ENCODE measurements at regions not wholly inside any gene's neighbourhood (a gene's known extent, or its start where the extent isn't known, plus 50 kb on each side); places are given as distances from the start of the nearest gene placed in this dataset.

DNA sequence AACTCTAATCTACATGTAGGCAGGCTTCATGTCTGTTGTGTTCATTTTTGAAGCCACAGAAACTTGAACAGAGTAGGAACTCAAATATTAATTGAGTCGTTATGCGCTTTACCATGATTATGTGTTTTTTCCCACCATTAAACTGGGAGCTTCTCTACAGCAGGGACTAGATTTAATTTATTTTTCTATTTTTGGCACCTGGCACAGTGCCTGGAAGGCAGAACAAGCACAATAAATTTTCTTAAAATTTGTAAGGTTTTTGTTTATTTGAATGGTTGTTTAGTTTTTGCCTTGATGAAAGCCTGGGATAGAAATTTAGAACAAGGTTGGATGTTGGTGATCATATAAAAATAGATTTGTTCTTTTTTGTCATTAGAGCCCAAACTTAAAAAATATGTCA lies 221.7 kb upstream of the PLEKHG7 start:
- Histone ChIP-seq H3K9me2 (ENCODE audit: insufficient read depth) (0 out of 2 replicates have a peak, but pooled peaks cover 5% of the 10 kb centered on the region), H3K4me3 (no peak overlapping the region), H4K20me1 (replicated peaks; ENCODE audit: insufficient read depth) (no peaks in the 10 kb centered on the region), H2AFZ (no peak overlapping the region), H3K79me2 (replicated peaks; ENCODE audit: insufficient read depth) (no peaks in the 10 kb centered on the region), H3K36me3 (ENCODE audit: insufficient read depth) (no peaks in the 10 kb centered on the region), H3K27me3 (ENCODE audit: insufficient read depth) (no peaks in the 10 kb centered on the region), H3K4me1 (ENCODE audit: insufficient read depth) (peaks cover 7% of the 10 kb centered on the region; the same call in 1 of the 2 replicates), H3K4me2 (no peak overlapping the region), H3K27ac (ENCODE audit: low read depth) (no peak overlapping the region), H3F3A (replicated peaks; ENCODE audit: low read depth) (no peaks in the 10 kb centered on the region)
- Mint-ChIP-seq H3K27me3 (ENCODE audit: insufficient read depth, low read depth, poor library complexity) (no peaks in the 10 kb centered on the region), H3K4me1 (peaks cover 14% of the 10 kb centered on the region), H3K27ac (no peak overlapping the region), H3K4me3 (no peak overlapping the region), H3K9me3 (no peaks in the 10 kb centered on the region), H3K36me3 (ENCODE audit: low read depth) (no peaks in the 10 kb centered on the region; the same call in 2 of the 3 replicates)
- TF ChIP-seq, protein P1, sequence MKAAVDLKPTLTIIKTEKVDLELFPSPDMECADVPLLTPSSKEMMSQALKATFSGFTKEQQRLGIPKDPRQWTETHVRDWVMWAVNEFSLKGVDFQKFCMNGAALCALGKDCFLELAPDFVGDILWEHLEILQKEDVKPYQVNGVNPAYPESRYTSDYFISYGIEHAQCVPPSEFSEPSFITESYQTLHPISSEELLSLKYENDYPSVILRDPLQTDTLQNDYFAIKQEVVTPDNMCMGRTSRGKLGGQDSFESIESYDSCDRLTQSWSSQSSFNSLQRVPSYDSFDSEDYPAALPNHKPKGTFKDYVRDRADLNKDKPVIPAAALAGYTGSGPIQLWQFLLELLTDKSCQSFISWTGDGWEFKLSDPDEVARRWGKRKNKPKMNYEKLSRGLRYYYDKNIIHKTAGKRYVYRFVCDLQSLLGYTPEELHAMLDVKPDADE (IDR thresholded peaks at IDR 0.05): no peak
- TF ChIP-seq CREB1 (CRISPR knock-in tag; IDR thresholded peaks at IDR 0.05; ENCODE audit: low read depth) (no peak), ZNF114 (CRISPR knock-in tag; IDR thresholded peaks at IDR 0.05) (no peak), POLR2AphosphoS5 (IDR thresholded peaks at IDR 0.05; ENCODE audit: low read depth) (no peak), EZH2phosphoT487 (IDR thresholded peaks at IDR 0.05; ENCODE audit: unreplicated experiment) (no peak), STAT1 (IDR thresholded peaks at IDR 0.05; ENCODE audit: unreplicated experiment) (no peak), NANOG (IDR thresholded peaks at IDR 0.05; ENCODE audit: borderline replicate concordance) (no peak), ZNF331 (CRISPR knock-in tag; IDR thresholded peaks at IDR 0.05; ENCODE audit: low read depth) (no peak), EZH2 (IDR thresholded peaks at IDR 0.05; ENCODE audit: low read depth, unreplicated experiment) (no peak), JUNB (IDR thresholded peaks at IDR 0.05; ENCODE audit: unreplicated experiment) (no peak)
- TF ChIP-seq, protein P2, sequence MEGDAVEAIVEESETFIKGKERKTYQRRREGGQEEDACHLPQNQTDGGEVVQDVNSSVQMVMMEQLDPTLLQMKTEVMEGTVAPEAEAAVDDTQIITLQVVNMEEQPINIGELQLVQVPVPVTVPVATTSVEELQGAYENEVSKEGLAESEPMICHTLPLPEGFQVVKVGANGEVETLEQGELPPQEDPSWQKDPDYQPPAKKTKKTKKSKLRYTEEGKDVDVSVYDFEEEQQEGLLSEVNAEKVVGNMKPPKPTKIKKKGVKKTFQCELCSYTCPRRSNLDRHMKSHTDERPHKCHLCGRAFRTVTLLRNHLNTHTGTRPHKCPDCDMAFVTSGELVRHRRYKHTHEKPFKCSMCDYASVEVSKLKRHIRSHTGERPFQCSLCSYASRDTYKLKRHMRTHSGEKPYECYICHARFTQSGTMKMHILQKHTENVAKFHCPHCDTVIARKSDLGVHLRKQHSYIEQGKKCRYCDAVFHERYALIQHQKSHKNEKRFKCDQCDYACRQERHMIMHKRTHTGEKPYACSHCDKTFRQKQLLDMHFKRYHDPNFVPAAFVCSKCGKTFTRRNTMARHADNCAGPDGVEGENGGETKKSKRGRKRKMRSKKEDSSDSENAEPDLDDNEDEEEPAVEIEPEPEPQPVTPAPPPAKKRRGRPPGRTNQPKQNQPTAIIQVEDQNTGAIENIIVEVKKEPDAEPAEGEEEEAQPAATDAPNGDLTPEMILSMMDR (conservative IDR thresholded peaks at IDR 0.05; ENCODE audit: low read depth in 2 of 2): no peak
- TF ChIP-seq, protein P3, sequence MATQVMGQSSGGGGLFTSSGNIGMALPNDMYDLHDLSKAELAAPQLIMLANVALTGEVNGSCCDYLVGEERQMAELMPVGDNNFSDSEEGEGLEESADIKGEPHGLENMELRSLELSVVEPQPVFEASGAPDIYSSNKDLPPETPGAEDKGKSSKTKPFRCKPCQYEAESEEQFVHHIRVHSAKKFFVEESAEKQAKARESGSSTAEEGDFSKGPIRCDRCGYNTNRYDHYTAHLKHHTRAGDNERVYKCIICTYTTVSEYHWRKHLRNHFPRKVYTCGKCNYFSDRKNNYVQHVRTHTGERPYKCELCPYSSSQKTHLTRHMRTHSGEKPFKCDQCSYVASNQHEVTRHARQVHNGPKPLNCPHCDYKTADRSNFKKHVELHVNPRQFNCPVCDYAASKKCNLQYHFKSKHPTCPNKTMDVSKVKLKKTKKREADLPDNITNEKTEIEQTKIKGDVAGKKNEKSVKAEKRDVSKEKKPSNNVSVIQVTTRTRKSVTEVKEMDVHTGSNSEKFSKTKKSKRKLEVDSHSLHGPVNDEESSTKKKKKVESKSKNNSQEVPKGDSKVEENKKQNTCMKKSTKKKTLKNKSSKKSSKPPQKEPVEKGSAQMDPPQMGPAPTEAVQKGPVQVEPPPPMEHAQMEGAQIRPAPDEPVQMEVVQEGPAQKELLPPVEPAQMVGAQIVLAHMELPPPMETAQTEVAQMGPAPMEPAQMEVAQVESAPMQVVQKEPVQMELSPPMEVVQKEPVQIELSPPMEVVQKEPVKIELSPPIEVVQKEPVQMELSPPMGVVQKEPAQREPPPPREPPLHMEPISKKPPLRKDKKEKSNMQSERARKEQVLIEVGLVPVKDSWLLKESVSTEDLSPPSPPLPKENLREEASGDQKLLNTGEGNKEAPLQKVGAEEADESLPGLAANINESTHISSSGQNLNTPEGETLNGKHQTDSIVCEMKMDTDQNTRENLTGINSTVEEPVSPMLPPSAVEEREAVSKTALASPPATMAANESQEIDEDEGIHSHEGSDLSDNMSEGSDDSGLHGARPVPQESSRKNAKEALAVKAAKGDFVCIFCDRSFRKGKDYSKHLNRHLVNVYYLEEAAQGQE (IDR thresholded peaks at IDR 0.05; ENCODE audit: unreplicated experiment): no peak
- TF ChIP-seq, protein P4, sequence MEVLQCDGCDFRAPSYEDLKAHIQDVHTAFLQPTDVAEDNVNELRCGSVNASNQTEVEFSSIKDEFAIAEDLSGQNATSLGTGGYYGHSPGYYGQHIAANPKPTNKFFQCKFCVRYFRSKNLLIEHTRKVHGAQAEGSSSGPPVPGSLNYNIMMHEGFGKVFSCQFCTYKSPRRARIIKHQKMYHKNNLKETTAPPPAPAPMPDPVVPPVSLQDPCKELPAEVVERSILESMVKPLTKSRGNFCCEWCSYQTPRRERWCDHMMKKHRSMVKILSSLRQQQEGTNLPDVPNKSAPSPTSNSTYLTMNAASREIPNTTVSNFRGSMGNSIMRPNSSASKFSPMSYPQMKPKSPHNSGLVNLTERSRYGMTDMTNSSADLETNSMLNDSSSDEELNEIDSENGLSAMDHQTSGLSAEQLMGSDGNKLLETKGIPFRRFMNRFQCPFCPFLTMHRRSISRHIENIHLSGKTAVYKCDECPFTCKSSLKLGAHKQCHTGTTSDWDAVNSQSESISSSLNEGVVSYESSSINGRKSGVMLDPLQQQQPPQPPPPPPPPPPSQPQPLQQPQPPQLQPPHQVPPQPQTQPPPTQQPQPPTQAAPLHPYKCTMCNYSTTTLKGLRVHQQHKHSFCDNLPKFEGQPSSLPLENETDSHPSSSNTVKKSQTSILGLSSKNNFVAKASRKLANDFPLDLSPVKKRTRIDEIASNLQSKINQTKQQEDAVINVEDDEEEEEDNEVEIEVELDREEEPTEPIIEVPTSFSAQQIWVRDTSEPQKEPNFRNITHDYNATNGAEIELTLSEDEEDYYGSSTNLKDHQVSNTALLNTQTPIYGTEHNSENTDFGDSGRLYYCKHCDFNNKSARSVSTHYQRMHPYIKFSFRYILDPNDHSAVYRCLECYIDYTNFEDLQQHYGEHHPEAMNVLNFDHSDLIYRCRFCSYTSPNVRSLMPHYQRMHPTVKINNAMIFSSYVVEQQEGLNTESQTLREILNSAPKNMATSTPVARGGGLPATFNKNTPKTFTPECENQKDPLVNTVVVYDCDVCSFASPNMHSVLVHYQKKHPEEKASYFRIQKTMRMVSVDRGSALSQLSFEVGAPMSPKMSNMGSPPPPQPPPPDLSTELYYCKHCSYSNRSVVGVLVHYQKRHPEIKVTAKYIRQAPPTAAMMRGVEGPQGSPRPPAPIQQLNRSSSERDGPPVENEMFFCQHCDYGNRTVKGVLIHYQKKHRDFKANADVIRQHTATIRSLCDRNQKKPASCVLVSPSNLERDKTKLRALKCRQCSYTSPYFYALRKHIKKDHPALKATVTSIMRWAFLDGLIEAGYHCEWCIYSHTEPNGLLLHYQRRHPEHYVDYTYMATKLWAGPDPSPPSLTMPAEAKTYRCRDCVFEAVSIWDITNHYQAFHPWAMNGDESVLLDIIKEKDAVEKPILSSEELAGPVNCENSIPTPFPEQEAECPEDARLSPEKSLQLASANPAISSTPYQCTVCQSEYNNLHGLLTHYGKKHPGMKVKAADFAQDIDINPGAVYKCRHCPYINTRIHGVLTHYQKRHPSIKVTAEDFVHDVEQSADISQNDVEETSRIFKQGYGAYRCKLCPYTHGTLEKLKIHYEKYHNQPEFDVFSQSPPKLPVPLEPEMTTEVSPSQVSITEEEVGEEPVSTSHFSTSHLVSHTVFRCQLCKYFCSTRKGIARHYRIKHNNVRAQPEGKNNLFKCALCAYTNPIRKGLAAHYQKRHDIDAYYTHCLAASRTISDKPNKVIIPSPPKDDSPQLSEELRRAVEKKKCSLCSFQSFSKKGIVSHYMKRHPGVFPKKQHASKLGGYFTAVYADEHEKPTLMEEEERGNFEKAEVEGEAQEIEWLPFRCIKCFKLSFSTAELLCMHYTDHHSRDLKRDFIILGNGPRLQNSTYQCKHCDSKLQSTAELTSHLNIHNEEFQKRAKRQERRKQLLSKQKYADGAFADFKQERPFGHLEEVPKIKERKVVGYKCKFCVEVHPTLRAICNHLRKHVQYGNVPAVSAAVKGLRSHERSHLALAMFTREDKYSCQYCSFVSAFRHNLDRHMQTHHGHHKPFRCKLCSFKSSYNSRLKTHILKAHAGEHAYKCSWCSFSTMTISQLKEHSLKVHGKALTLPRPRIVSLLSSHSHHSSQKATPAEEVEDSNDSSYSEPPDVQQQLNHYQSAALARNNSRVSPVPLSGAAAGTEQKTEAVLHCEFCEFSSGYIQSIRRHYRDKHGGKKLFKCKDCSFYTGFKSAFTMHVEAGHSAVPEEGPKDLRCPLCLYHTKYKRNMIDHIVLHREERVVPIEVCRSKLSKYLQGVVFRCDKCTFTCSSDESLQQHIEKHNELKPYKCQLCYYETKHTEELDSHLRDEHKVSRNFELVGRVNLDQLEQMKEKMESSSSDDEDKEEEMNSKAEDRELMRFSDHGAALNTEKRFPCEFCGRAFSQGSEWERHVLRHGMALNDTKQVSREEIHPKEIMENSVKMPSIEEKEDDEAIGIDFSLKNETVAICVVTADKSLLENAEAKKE (CRISPR knock-in tag; IDR thresholded peaks at IDR 0.05): no peak
- DNase-seq (ENCODE audit: low spot score) (no peak), ATAC-seq (no peak)

Data from GM23338 (cell line).